ENCODE measurements at regions not wholly inside any gene's neighbourhood (a gene's known extent, or its start where the extent isn't known, plus 50 kb on each side); places are given as distances from the start of the nearest gene placed in this dataset.

DNA sequence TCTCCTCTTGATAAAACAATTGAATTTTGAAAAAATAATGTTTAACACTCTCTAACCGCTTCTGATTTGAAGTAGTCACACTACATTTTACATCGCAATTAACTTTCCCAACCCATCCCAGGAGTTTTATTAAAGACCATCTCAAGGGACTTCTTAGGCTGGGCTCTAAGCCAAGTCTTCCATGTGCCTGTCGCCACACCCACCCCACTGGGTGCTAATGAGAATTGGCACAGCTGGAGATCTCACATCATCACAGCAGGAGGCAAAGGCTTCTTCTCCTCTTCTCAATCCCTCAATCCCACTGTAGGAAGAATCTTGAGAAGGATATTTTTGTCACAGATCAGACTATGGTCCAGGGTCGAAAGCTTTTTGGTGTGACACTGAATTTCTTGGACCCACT is 328.9 kb downstream of the NUF2 start:
- TF ChIP-seq, protein P1, sequence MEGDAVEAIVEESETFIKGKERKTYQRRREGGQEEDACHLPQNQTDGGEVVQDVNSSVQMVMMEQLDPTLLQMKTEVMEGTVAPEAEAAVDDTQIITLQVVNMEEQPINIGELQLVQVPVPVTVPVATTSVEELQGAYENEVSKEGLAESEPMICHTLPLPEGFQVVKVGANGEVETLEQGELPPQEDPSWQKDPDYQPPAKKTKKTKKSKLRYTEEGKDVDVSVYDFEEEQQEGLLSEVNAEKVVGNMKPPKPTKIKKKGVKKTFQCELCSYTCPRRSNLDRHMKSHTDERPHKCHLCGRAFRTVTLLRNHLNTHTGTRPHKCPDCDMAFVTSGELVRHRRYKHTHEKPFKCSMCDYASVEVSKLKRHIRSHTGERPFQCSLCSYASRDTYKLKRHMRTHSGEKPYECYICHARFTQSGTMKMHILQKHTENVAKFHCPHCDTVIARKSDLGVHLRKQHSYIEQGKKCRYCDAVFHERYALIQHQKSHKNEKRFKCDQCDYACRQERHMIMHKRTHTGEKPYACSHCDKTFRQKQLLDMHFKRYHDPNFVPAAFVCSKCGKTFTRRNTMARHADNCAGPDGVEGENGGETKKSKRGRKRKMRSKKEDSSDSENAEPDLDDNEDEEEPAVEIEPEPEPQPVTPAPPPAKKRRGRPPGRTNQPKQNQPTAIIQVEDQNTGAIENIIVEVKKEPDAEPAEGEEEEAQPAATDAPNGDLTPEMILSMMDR (IDR thresholded peaks at IDR 0.05; ENCODE audit: insufficient read depth, low read depth, low read length) = no peak
- TF ChIP-seq EZH2 (IDR thresholded peaks at IDR 0.05; ENCODE audit: insufficient read depth, low read length) = no peak

Measured in astrocyte (in vitro differentiated cells and primary cell).